ENCODE measurements at regions not wholly inside any gene's neighbourhood (a gene's known extent, or its start where the extent isn't known, plus 50 kb on each side); places are given as distances from the start of the nearest gene placed in this dataset.

DNA sequence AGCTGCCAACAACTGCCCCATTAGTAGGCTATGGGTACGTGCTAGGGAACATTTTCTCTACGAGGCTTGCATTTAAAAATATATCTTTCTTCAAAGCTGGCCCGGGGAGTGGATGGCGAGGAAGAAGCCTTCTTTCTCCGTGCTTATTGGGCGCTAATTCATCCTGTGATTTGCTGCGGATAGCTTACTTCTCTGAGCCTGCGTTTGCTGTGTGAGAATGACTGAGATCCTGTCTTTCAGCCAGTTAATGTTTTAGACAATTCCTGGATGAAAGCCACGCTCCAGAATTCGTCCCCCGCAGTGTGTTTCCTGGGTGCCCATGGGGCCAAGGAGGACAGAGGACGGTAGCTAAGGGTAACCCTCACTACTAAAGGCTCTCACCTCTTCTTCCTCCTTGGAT, 57.8 kb upstream of the TARBP1 start:
- peak; percentile 52 for DNase-seq (ENCODE audit: low spot score)

DNA sequence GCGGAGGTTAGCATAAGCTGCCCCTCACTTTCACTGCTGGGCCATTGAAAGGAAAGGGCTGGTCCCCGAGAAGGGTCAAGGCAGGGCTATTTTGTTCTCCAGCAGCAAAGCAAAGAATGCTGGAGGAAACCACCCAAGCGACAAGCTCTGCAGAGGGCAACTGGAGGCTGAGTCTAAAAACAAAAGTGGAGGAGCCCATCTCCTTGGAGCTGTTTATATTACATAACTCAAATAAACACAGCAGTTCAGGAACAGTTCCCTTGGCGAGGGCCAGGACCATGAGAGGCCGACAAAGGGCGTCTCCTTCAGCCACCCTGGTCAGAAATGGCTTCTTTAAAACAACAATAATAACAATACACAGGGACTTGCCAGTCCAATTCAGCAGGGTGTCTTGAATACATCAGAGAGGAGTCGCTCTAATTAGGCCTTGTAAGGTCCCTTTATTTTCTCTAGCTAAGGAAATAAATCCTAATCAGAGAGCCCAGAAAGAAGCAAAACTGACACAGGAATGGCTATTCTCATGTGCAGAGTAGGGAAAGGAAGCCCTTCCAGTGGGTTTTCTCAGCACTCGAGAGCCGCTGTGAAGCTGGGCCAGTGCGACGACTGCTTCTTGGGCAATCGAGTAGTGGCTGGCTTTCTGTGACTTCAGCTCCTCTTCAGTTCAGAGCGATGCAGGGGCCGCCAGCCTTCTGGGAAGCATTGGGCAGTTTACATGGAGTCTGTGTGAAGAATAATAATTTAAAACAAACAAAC, 57.0 kb upstream of the TARBP1 start:
- DNase-seq (ENCODE audit: low spot score) = peak; percentile 69

- peak; percentile 40 for DNase-seq (ENCODE audit: low spot score)
Observed at GRCh38 chr1:234535218-234535617, 56.2 kb upstream of the TARBP1 start.

DNA sequence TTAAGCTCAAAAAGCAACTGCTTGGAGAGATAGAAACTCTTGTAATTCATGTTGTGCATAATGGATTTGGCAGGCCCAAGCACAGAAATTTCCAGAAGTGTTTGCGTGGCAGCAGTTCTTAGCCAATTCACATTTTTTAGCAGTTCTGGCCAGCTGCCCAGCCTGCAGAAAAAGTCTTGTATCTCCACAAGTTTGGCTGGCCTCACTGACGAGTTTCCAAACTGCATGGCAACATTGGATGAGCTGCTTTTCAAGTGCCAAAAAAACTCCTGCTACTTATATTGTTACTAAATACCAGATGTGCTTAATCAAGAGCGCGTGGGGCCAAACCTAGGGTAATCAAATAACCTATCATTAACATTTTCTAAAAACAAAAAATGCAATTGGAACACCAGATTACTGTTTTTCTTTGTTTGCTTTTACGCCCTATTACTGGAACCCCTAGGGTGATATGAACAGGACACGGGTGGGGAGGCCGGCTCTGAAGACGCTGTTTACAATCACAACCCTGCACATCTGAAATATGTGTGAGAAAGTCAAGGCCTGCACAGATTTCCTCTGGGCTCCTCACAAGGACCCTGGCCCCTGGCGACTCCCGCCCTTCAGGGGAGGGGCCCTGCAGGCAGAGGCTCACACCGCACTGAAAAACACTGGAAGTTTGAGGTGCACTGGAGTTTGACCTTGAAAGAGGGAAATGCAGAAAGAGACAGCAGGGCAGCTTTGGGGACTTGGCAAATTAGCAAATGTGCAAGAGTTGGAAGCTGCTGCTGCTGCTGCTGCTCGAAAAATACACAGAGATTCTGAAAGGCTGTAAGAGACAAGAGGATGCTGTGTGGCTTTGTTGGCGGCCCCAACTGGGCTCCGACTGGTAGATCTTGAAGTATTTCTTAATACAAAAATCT, 55.2 kb upstream of the TARBP1 start:
- DNase-seq (ENCODE audit: low spot score) = peak; percentile 94

DNA sequence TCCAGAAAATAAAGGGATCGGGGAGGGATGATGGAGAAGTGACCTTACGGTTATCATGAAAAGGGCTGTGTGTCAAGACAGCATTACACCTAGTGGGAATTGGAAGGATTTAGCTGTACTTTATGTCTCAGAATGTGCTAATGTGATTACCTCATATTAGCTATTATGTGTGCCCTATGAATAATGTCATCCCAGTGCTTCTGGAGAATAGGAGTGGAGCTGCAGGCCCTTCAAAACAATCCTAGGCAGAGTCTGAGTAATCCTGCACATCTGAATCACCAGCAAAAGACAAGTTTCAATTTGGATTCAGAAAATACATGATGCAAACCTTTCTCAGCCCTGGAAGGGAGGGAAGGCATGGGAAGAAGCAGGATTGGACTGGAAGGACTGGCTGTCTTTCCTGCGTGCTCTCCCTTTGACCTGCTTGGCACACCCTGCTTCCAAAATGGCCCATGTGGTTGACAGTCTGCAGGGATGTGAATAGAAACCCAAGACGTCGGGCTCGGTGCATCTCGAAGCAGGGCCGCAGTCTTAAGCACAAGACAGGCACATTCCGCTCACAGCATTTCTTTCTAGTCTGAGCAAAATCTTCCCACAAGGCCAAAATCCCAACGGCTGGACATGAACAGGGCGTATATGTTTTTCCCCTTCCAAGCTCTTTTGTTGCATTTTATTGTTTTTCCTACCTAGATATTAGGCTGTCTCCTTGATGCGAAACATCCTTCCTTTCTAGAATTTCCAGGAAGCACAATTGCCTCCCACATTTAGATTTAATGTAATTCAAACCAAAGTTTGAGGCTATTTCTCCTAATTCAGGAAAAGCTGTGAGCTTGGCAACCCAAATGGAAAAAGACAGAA, 54.3 kb upstream of the TARBP1 start:
- DNase-seq (ENCODE audit: low spot score) = peak; percentile 76

- DNase-seq (ENCODE audit: low spot score) = peak; percentile 64
Observed at GRCh38 chr1:234532503-234532922, 53.5 kb upstream of the TARBP1 start.

DNA sequence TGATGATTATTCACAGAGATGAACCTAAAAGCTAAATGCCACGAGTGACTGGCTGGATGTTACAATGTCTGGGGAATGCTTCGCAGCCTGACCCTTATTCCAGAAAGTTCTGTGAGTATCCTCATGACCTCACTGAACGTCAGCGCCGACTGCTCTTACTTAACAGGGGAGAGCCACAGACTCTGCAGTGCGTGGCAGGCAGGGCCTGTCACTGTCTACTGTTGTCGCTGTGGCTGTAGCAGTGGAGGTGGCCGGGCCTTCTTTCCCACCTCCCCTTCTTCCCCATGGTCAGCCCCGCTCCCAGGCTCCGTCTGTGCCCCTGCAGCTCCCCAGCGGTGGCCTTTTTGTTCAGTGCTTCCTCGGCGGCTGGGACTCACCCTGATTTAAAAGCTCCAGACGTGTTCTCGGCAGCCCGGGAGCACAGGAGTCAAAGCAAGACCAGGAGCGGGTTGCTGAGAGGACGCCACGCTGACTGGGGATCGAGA, 52.2 kb upstream of the TARBP1 start:
- DNase-seq (ENCODE audit: low spot score) = no peak

GRCh38 chr1:234530672-234531071, 51.7 kb upstream of the TARBP1 start:
- DNase-seq (ENCODE audit: low spot score) = peak; percentile 51

DNA sequence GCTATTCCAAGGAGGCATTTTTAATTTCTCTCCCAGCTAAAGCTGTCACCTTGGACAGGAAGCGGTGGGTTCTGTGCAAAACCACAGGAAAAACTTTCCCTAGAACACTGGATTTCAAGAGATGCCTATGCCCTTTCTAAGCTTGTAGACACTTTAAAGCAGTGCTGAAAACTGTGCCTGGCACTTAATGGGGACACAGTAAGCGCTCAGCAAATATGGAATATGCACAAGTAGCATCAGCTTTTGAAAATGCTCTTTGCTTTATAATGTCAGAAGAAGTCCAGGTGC, 50.9 kb upstream of the TARBP1 start:
- peak; percentile 4 for DNase-seq (ENCODE audit: low spot score)

GRCh38 chr1:234529095-234529949, 50.3 kb upstream of the TARBP1 start:
- peak; percentile 57 for DNase-seq (ENCODE audit: low spot score)

All from left forelimb (tissue), 1 donor.